ENCODE measurements at regions not wholly inside any gene's neighbourhood (a gene's known extent, or its start where the extent isn't known, plus 50 kb on each side); places are given as distances from the start of the nearest gene placed in this dataset.
A peak's percentile ranks its signal among the peaks of the same experiment; 100 is the strongest.

- no peak for ATAC-seq
- H3K4me2 ChIP-seq = no peak overlapping the region
- WGBS (ENCODE audit: missing lambda C conversion rate) = 38% methylated on average over 2 of the region's 2 CpGs
- peaks cover 11% of the 10 kb centered on the region; the same call in 1 of the 3 replicates for H3K4me1 ChIP-seq
- no peak for DNase-seq (ENCODE audit: low read depth in 1 of 2, low spot score in 1 of 2)
- TF ChIP-seq MAFK (IDR thresholded peaks at IDR 0.05; ENCODE audit: partially characterized antibody) (no peak), ELK1 (IDR thresholded peaks at IDR 0.05; ENCODE audit: low read depth, low read length) (no peak), GATA3 (IDR thresholded peaks at IDR 0.05; ENCODE audit: borderline replicate concordance) (no peak), CHD2 (IDR thresholded peaks at IDR 0.05; ENCODE audit: low read length, partially characterized antibody) (no peak), E2F6 (IDR thresholded peaks at IDR 0.05; ENCODE audit: borderline replicate concordance, low read depth) (no peak), MAZ (IDR thresholded peaks at IDR 0.05; ENCODE audit: borderline replicate concordance, low read depth, low read length) (no peak), REST (IDR thresholded peaks at IDR 0.05) (no peak)
- FAIRE-seq = no peak
- H3K9me3 ChIP-seq = no peaks in the 10 kb centered on the region
- no peak overlapping the region for H3K27ac ChIP-seq
- CTCF ChIA-PET = no interaction called here
- POLR2A ChIA-PET = no interaction called here
- no peak overlapping the region for H3K4me3 ChIP-seq
Measured at GRCh38 chr15:39286706-39287105, 294.2 kb upstream of the THBS1 start.

GRCh38 chr15:39287322-39288195 is 293.3 kb upstream of the THBS1 start:
- no peak overlapping the region for H3K4me3 ChIP-seq
- H3K4me2 ChIP-seq = 0 out of 3 replicates have a peak overlapping the region, but pooled peaks have one; percentile 8
- DNase-seq (ENCODE audit: low read depth in 1 of 2, low spot score in 1 of 2) (no peak), FAIRE-seq (no peak), ATAC-seq (no peak)
- no peak overlapping the region for H3K27ac ChIP-seq
- no peaks in the 10 kb centered on the region for H3K9me3 ChIP-seq
- peaks cover 11% of the 10 kb centered on the region; the same call in 1 of the 3 replicates for H3K4me1 ChIP-seq
- POLR2A ChIA-PET = no interaction called here
- TF ChIP-seq POLR2AphosphoS2 (conservative IDR thresholded peaks at IDR 0.05; ENCODE audit: low read length) (no peak), MAX (IDR thresholded peaks at IDR 0.05) (no peak), CHD4 (IDR thresholded peaks at IDR 0.05; ENCODE audit: borderline replicate concordance) (no peak), EP300 (IDR thresholded peaks at IDR 0.05) (no peak), HOXB5 (CRISPR knock-in tag; IDR thresholded peaks at IDR 0.05) (no peak), NFE2L2 (conservative IDR thresholded peaks at IDR 0.05; ENCODE audit: low read length) (no peak), KDM1A (IDR thresholded peaks at IDR 0.05; ENCODE audit: low read depth) (no peak), ZNF302 (CRISPR knock-in tag; IDR thresholded peaks at IDR 0.05) (no peak), PBX3 (IDR thresholded peaks at IDR 0.05) (no peak), RNF2 (IDR thresholded peaks at IDR 0.05; ENCODE audit: borderline replicate concordance, low read depth) (no peak), POLR2A (IDR thresholded peaks at IDR 0.05; ENCODE audit: low read length) (no peak), SMC3 (IDR thresholded peaks at IDR 0.05) (no peak), NR3C1 (IDR thresholded peaks at IDR 0.05) (no peak), ATOH8 (CRISPR knock-in tag; IDR thresholded peaks at IDR 0.05; ENCODE audit: low read depth) (no peak), MYC (IDR thresholded peaks at IDR 0.05; ENCODE audit: borderline replicate concordance, low read length) (no peak), HOXB13 (CRISPR knock-in tag; IDR thresholded peaks at IDR 0.05; ENCODE audit: low read depth) (no peak), FOSL2 (IDR thresholded peaks at IDR 0.05) (no peak), FOSL2 (CRISPR knock-in tag; IDR thresholded peaks at IDR 0.05) (no peak)
- CTCF ChIA-PET = no interaction called here
- 66% methylated on average over 6 of the region's 6 CpGs for WGBS (ENCODE audit: missing lambda C conversion rate)

All from A549 (cell line).